ENCODE measurements at regions not wholly inside any gene's neighbourhood (a gene's known extent, or its start where the extent isn't known, plus 50 kb on each side); places are given as distances from the start of the nearest gene placed in this dataset.

DNA sequence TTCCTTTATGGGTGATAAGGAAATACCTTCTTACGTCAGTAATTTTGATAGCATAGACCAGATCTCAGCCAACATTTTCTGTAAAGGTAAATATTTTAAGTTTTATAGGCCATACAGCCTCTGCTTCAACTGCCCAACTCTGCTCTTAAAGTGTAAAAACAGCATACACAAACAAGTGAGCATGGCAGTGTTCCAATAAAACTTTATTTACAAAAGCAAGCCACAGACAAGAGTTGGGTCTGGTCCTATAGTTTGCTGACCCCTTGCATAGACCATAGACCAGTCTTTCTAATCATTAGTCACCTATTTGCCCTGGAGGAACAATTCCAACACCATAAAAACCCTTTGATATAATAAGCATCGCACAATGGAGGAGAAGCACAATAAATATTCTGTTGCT, 398.8 kb downstream of the SFMBT2 start:
- Histone ChIP-seq H2AFZ (ENCODE audit: low read length) (no peak overlapping the region), H3K4me2 (ENCODE audit: low read length) (no peak overlapping the region), H3K27me3 (ENCODE audit: low read length) (no peaks in the 10 kb centered on the region), H3K79me2 (ENCODE audit: low read length) (no peaks in the 10 kb centered on the region), H3K9me2 (replicated peaks; ENCODE audit: low read length) (no peaks in the 10 kb centered on the region), H3F3A (ENCODE audit: low read length, unreplicated experiment) (no peaks in the 10 kb centered on the region), H3K4me3 (ENCODE audit: low read length) (no peak overlapping the region), H3K9ac (ENCODE audit: low read length) (no peak overlapping the region), H3K9me3 (ENCODE audit: low read length) (no peaks in the 10 kb centered on the region), H3K4me1 (ENCODE audit: insufficient read depth, low read length) (no peaks in the 10 kb centered on the region), H3K36me3 (ENCODE audit: low read depth, low read length) (no peaks in the 10 kb centered on the region), H4K20me1 (ENCODE audit: low read length) (no peaks in the 10 kb centered on the region), H3K27ac (ENCODE audit: low read length) (no peak overlapping the region)
- intact Hi-C loops (cut with micrococcal nuclease) = no loop called here
- BruUV-seq (replicated peaks) = no TSS peak
- ChIA-PET POLR2A (ENCODE audit: unreplicated experiment) (no interaction called here), CTCF (no interaction called here)
- TF ChIP-seq EZH2 (IDR thresholded peaks at IDR 0.05; ENCODE audit: low read length, unreplicated experiment) (no peak), EZH2phosphoT487 (IDR thresholded peaks at IDR 0.05; ENCODE audit: borderline replicate concordance, low read length) (no peak)
- TF ChIP-seq, protein P1, sequence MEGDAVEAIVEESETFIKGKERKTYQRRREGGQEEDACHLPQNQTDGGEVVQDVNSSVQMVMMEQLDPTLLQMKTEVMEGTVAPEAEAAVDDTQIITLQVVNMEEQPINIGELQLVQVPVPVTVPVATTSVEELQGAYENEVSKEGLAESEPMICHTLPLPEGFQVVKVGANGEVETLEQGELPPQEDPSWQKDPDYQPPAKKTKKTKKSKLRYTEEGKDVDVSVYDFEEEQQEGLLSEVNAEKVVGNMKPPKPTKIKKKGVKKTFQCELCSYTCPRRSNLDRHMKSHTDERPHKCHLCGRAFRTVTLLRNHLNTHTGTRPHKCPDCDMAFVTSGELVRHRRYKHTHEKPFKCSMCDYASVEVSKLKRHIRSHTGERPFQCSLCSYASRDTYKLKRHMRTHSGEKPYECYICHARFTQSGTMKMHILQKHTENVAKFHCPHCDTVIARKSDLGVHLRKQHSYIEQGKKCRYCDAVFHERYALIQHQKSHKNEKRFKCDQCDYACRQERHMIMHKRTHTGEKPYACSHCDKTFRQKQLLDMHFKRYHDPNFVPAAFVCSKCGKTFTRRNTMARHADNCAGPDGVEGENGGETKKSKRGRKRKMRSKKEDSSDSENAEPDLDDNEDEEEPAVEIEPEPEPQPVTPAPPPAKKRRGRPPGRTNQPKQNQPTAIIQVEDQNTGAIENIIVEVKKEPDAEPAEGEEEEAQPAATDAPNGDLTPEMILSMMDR (conservative IDR thresholded peaks at IDR 0.05; ENCODE audit: low read depth, low read length) = no peak
- DNase-seq (no peak), ATAC-seq (no peak)

DNA sequence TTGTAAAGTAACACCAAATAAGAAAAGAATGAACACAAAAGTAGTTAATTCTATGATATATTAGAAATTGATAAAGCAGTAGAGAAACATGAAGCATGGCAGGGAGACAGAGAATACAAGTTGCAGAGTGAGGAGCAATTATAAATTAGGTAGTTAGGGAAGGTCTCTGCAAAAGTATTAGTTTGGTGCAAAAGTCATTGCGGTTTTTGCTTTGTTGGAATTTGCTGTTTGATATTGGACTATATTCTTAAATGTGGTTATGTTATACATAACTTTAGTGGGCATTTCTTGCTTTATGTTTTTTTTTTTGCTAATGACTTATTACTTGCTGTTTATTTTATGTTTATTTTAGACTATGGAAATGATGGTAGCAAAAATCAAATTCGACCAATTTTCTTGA, 402.2 kb downstream of the SFMBT2 start:
- POLR2A ChIA-PET (ENCODE audit: unreplicated experiment) = no interaction called here

DNA sequence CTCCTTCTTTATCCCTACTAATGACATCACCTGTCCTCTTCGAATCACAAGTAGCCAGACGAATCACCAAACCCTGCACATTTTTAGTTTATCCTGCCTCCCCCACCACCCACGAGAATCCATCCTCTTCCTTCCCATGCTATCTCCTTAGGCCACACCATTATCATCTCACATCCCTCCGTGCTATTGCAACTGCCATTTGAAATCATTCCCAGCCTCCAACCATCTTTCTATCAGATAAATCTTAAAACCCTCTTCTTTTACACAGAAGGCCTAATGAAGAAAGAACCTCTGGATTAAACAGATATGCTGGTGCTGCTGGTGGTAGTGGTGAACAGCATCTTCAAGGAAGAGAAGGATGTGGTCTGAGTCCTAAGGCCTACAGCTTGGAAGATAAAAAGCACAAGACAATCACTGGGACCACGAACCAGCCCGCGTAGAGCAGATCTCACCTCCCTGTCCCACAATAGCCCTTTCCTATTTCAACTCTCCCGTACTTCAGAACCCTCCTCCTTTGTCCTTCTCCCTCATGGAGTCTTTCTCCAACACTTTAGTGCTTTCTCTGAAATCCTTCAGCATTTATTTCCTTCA, 403.1 kb downstream of the SFMBT2 start:
- TF ChIP-seq EZH2 (IDR thresholded peaks at IDR 0.05; ENCODE audit: low read length, unreplicated experiment) = no peak
- TF ChIP-seq EZH2phosphoT487 (IDR thresholded peaks at IDR 0.05; ENCODE audit: borderline replicate concordance, low read length) = no peak
- TF ChIP-seq, protein P1 (conservative IDR thresholded peaks at IDR 0.05; ENCODE audit: low read depth, low read length) = no peak
- intact Hi-C loops (cut with micrococcal nuclease) = no loop called here

More for the DNA sequence above, 402.2 kb downstream of the SFMBT2 start:
- DNase-seq (no peak), ATAC-seq (no peak)
- no peaks in the 10 kb centered on the region for H3K27me3 ChIP-seq (ENCODE audit: low read length)
- H3K4me2 ChIP-seq (ENCODE audit: low read length) = no peak overlapping the region
- no peak overlapping the region for H2AFZ ChIP-seq (ENCODE audit: low read length)
- no peaks in the 10 kb centered on the region for H3K79me2 ChIP-seq (ENCODE audit: low read length)
- no peak overlapping the region for H3K4me3 ChIP-seq (ENCODE audit: low read length)
- H3K36me3 ChIP-seq (ENCODE audit: low read depth, low read length) = no peaks in the 10 kb centered on the region
- H3K4me1 ChIP-seq (ENCODE audit: insufficient read depth, low read length) = no peaks in the 10 kb centered on the region
- no peaks in the 10 kb centered on the region for H4K20me1 ChIP-seq (ENCODE audit: low read length)
- CTCF ChIA-PET = no interaction called here
- H3K9me2 ChIP-seq (replicated peaks; ENCODE audit: low read length) = no peaks in the 10 kb centered on the region
- no peak overlapping the region for H3K27ac ChIP-seq (ENCODE audit: low read length)
- H3F3A ChIP-seq (ENCODE audit: low read length, unreplicated experiment) = no peaks in the 10 kb centered on the region
- no peak overlapping the region for H3K9ac ChIP-seq (ENCODE audit: low read length)
- no TSS peak for BruUV-seq (replicated peaks)
- no peaks in the 10 kb centered on the region for H3K9me3 ChIP-seq (ENCODE audit: low read length)
- no peak for TF ChIP-seq EZH2 (IDR thresholded peaks at IDR 0.05; ENCODE audit: low read length, unreplicated experiment)
- intact Hi-C loops (cut with micrococcal nuclease) = no loop called here

More for the DNA sequence above, 403.1 kb downstream of the SFMBT2 start:
- Histone ChIP-seq H3K9me2 (replicated peaks; ENCODE audit: low read length) (no peaks in the 10 kb centered on the region), H3K4me1 (ENCODE audit: insufficient read depth, low read length) (no peaks in the 10 kb centered on the region), H3F3A (ENCODE audit: low read length, unreplicated experiment) (no peaks in the 10 kb centered on the region), H3K9me3 (ENCODE audit: low read length) (no peaks in the 10 kb centered on the region), H3K27me3 (ENCODE audit: low read length) (no peaks in the 10 kb centered on the region), H3K36me3 (ENCODE audit: low read depth, low read length) (no peaks in the 10 kb centered on the region), H4K20me1 (ENCODE audit: low read length) (no peaks in the 10 kb centered on the region), H3K4me3 (ENCODE audit: low read length) (no peak overlapping the region), H3K9ac (ENCODE audit: low read length) (no peak overlapping the region), H3K79me2 (ENCODE audit: low read length) (no peaks in the 10 kb centered on the region), H3K4me2 (ENCODE audit: low read length) (no peak overlapping the region), H2AFZ (ENCODE audit: low read length) (no peak overlapping the region), H3K27ac (ENCODE audit: low read length) (no peak overlapping the region)
- POLR2A ChIA-PET (ENCODE audit: unreplicated experiment) = no interaction called here
- no TSS peak for BruUV-seq (replicated peaks)
- CTCF ChIA-PET = no interaction called here
- no peak for DNase-seq
- ATAC-seq = no peak
